Peyer's patch (tissue), 4 donors: ENCODE measurements at regions not wholly inside any gene's neighbourhood (a gene's known extent, or its start where the extent isn't known, plus 50 kb on each side); places are given as distances from the start of the nearest gene placed in this dataset.

Source experiments
- CTCF ChIP-seq, 6 experiments: fragments of 450-650 bp in 4 of 6; fragments of 200-600 bp in 2 of 6; sonication (generic) in 1 of 6; IDR thresholded peaks; one replicate each; pipeline ENCODE4 v1.5.1; 2017 to 2019; ENCODE audit warnings: antibody characterized with exemption in 6 of 6, mild to moderate bottlenecking in 3 of 6, moderate library complexity in 1 of 6
- POLR2A ChIP-seq, 2 donors: fragments of 450-650 bp; IDR thresholded peaks; one replicate each; pipeline ENCODE4 v1.5.1; 2017; ENCODE audit warnings: antibody characterized with exemption in 2 of 2, mild to moderate bottlenecking in 2 of 2, moderate library complexity in 2 of 2

GRCh38 chr5:98364549-98364948, 408.9 kb upstream of the RGMB start:
- no peak for TF ChIP-seq CTCF (IDR thresholded peaks at IDR 0.05)
- no peak for TF ChIP-seq POLR2A (IDR thresholded peaks at IDR 0.05)
